HG03108 (cell line): ENCODE measurements at regions not wholly inside any gene's neighbourhood (a gene's known extent, or its start where the extent isn't known, plus 50 kb on each side); places are given as distances from the start of the nearest gene placed in this dataset.

ENCODE experiments used
- ATAC-seq: cut with Tn5 transposase; IDR thresholded peaks from one replicate; pipeline ENCODE4 v1.9.1; 2021; ENCODE audit warnings: moderate library complexity; ENCODE audit not compliant: unreplicated experiment

DNA sequence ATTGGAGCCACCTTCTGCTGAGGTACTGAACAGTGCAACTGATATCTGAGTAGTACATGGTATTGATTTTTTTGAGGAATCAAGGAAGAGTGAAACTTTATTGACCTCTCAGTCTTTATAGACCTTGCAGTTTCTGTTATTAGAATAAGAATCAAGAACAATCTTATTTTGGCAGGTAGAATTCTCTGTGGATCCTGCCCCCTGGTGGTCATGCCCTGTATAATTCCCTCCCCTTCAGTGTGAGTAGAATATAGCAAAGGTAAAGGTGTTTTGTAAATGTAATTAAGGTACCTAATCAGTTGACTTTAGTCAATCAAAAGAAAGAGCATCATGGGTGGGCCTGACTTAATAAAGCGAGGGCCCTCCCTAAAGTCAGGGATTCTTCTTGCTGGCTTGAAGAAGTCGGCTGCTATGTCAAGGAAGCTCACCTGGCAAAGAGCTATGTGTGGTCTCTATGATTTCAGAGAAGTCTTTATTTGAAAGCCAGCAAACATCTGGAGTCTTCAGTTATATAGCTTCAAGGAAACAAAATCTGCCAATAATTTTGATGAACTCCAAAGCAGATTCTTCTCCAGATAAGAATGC is 142.8 kb downstream of the LSM5 start:
- no peak for ATAC-seq

DNA sequence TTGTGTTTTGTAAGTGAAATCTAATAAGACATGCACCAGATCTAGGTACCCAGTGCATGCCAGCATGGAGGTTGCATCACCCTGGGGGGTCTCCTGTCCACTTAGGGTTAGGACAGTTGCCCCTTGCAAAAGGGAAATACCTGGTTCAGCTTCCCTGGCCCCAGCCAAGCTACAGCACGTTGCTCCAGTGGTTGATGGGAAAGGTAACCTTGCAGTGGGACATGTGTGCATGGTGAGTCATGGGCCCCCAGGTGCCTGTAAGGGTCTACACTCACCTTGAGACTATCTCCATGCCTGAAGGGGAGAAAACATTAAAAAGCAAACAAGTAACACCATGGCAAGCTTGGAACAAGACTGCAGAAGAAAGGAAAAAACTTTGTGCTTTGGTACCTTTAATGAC is 143.9 kb downstream of the LSM5 start:
- ATAC-seq: no peak

DNA sequence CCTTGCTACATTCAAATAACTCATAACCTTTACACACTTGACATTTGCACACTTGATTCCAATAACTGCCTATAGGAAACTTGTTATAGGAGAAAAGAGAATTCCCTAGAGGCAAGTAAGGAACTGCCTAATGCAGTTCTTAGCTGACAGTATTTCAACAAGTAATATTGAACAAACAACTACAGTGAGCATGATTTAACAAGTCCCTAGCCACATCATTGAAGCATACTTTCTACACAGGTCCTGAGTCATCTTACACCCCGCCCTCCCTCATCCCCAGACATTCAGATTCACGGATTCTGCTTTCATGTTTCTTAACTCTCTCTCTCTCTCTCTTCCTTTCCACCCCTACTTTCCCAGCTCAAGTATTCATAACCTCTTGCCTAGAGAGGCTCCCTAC is 153.5 kb downstream of the LSM5 start:
- ATAC-seq: no peak

DNA sequence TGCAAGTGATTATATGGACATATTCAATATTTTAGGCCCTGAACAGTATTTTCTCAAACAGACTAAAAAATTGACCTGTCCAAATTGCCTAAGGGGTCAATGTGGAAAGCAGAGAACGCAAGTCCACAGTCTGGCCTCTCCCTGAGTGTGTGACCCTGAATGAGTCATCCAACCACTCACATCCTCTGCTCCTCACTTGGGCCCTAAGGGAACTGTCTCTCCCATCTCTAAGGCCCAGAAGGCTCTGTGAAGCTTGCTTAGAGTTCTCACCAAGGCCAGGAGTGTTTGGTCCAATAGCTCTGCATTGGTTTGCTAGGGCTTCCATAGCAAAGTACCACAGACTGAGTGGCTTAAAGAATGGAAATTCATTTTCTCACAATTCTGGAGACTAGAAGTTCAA is 155.1 kb downstream of the LSM5 start:
- ATAC-seq: no peak

DNA sequence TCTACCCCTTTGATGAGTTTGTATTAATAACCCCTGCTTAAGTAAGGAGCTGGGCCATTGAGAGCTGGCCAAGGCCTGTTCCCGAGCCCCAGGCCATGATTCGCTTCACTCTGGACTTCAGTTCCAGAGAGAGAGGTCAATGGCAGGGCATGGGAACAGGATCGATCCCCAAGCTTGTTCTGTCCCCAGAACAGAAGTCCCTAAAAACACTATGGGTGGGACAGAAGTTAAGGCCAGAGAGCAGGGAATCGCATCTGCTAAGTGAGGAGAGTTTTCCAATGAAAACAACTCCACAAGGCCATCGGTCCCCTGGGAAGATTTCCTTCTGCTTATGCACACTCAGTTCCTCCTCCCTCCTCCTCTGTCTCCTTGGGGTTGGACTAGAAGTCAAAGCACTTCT is 159.6 kb downstream of the LSM5 start:
- ATAC-seq: no peak

DNA sequence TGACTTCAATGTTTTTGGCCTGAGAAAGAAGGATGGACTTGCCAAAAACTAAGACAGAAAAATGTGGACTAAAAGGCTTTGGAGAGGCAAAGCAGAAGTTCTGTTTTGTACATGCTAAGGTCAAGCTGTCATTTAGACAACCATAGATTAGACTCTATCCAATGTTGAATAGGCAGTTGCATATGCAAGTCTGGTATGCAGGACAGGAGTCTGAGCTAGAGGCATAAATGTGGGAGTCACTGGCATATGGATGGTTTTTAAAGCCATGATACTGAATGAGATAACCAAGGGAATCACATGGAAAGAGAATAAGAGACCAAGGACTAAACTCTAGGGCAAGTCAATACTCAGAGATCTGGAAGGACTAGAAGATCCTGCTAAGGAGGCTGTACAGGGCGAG is 164.1 kb downstream of the LSM5 start:
- no peak for ATAC-seq

DNA sequence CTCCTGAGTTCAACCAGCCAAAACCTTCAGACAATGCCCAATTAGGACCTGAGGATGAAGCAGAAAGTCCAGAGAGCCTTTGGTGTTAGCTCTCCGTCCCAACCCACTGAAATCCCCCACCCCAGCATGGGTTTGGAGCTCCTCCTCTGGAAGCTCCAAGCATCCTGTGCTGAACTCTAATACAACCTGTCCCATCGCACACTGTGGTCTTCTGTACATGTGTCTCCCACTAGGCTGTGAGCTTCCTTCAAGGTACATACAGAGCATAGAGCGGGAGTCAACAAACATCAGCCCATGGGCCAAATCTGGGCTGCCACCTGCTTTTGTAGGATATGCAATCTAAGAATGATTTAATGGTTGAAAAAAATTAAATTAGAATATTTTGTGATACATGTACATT is 166.5 kb downstream of the LSM5 start:
- ATAC-seq: no peak

DNA sequence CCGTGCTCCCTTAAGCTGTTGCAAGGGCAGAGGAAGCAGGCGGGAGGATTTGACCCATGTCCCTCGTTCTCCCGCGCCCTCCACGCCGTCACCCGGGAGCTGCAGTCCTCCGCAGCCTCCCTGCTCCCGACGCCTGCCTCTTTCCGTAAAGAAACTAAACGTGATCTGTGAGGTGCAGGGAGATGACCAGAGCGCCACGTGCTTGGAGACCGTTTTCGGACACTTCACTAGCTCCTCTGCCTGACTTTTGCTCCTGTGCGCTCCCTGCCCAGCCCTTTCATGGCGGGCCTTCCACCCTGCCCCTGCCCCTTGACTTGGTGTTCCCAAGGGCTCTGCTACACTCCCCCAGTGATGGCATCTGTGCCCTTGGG is 171.2 kb downstream of the LSM5 start:
- no peak for ATAC-seq

DNA sequence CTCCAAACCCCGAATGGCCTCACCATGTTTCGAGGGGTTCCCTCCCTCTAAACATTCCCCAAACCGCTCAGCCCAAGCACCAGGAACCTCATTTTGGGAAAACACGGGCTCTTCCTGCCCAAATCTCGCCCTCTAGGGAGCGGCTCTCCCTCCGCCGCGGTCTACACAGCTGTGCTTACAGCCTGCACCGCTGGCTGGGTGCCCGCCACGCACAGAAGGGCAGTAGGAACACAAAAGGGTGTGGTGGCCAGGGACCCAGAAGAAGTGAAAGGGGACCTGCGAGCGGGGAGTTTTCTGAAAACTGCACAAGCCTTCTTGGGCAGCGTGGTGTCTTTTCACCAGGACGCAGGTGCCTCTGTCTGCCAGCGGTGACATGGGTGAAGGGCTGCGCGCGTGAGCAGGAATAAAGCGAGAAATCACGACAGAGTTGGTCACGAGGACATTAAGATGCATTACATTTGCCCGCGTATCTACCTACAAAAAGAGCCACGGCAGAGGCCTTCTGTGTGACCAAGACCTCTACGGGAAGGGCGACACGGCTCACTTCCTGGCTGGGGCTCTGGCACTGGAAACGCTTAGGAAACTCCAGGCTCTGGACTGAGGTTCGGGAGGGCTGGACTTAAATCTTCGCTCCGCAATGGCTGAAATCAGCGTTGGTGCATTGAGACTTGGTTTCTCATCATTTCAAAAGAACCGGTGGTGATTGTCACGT is 171.7 kb downstream of the LSM5 start:
- no peak for ATAC-seq

DNA sequence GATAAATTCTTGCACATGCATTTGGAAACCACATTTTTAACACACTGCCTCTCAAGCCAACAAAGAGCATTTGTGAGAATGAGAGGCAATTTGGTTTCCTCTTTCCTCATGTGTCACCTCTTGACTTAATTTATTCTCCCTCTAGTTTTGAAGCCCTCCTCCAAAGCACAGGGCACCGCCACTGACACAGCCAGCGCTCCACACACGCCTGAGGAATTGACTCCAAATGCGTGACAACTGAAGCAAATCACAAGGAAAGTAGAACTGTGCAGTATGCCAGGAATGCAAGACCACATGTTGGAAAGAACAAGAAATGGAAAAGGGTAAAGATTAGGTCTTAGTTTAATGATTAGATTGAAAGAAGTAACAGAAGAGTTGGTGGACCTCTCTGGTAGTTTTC is 173.3 kb downstream of the LSM5 start:
- no peak for ATAC-seq

DNA sequence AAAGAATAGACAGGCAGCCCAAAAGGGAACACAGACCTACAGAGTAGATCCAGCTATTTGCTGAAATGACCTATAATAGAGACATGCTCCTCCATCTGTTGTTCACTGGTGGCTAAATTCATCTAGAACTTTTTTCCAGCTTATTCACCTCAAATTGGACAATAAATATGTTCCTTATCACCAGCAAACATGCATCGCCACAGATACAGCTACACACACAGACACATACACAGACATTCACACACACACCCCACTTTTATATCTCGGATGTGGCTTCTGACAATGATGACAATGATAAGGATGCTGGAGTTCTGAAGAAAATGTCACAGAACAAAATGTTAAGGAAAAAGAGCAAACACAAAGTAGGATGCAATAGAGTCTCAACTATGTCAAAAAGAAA is 175.4 kb downstream of the LSM5 start:
- ATAC-seq: no peak

DNA sequence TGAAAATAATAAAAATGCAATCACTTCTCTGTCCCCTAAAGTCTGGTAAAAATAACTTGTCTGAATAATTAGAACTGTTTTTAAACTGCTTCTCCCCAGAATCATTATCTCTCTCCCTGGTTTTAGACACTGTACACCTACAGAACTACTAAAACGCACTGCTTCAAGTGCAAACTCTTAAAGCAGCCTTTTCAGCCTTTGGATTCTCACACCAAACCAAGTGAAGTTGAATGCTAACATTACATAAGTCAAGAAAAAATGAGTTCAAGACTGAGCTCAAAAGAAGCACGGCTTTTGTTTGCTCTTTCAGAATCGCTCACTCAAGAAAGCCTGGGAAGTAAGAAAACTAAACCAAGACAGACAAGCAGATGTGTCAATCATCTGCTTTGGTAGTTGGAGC is 188.8 kb downstream of the LSM5 start:
- no peak for ATAC-seq

DNA sequence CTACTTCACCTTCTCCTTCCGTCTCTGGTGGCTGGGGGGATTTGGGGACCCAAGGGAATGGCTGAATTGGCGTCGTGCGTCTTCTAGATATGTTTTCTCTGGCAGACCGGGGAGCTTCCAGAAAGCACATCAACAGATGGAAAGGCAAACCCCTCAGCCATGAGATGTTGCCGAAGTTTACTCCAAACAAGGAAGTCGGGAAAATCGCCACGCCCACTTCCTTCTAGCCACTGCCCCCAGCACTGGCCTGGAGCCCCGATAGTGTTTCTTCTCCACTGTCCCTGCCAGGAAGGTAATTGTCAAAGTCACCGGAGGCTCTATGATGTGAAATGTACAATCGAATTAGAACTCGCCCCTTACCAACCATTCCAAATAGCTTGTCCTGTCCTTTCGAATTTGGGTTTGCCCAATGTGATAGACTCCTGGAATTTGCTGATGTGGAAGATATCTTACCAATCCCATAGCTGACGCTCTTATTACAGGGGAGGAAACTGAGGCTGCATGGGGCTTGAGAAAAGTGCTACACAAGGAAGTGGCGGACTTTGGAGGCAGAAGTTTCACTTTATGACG is 191.0 kb downstream of the LSM5 start:
- ATAC-seq: no peak

DNA sequence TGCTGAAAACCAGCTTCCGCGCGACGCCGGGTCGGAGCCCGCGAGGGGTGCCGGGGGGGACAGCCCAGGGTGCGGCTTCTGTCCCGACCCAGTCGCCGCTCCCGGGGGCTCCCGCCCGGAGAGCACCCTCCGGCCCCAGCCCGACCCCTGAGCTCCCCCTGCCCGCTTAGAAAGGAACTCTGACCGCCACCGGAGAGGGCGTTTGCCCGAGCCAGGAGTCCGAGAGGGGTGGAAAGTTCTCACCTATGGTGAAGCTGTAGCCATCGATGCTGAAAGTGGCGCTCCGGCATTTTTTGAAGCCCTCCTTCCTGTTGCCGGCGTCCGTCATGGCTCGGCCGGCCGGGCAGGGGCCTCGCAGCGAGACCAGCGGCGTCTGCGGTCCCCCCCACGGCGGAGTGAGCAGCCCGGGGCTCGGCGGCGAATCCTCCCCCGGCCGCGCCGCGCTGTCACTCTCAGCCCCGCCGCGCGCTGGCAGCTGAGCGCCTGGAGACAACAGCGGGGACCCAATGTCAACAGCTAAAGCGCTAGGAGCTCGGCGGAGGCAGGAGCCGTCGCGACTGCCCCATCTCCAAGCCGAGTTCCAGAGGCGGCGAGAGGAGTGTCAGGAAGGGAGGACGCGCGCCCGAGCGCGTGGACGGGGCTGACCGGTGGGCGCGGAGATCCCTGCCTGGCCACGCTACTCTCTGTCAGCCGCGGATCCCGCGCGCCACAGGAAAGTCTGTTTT is 191.6 kb downstream of the LSM5 start:
- ATAC-seq: no peak

DNA sequence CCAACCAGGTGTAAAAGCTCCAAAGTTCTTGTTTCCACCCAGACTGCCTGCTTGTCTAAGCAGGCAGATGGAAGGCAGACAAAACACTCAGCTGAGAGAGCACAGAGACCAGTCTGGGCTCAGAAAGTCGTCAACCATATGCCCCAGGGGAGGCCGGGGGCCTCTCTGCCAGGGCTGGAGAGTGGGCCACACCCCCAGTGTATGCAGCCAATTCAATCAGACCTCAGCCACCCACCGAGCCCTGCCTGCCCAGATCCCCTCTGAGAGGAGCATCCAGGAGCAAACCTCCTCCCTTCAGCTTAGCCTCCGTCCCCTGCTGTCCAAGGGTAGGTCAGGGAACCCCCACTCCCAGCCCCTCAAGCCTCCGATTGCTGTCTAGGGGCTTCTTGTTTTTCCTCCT is 196.3 kb downstream of the LSM5 start:
- ATAC-seq: no peak

DNA sequence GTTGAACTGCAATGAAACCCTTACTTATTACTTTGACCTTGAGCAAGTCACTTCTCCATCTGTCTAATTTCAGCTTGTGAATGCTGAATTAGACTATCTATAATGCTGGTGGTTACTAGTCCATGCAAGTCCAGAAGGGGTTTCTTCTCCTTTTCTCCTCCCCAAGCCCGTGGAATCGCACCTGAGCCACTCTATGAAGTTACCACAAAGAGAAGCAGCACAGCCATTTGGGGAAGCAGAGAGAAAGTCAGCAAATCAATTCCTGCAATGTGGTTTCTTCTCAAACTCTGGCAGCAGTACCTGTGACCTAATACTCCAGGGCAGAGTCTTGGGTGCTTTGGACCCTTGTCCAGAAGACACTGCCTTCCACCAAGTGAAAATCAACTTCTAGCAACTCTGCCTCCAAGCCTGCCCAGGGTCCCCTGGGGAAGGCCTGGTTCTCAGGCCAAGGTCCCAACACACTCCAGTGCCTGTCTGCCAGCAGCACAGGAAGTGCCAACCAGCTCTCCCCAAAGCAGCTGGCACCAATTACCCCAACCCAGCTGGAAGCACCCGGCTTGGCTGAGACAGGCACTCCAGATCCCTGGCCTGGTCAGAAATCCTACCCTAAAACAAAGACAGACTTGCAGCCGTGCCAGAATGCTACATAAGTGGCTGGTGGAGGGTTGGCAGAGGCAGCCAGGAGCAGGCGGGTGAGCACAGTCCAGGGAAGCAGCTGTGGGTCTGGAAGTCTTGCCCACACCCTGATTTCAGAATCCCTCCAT is 200.3 kb downstream of the LSM5 start:
- no peak for ATAC-seq

DNA sequence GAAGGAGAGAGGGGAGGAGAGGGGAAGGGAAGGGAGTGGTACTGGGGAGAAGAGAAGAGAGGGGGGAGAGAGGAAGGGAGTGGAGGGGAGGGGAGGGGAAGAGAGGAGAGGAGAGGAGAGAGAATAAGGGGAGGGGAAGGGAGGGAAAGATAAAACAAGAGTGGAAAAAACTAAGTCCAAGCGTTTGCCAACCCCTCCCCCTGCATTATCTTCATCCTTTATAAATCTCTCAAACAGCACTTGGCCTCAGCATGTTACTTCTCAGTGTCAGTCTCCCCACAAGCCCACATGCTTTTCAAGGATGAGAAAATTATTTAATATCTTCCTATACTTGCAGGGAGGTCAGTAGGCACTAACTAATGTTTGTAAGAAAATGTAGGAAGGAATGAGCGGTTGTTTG is 204.5 kb downstream of the LSM5 start:
- ATAC-seq: no peak

DNA sequence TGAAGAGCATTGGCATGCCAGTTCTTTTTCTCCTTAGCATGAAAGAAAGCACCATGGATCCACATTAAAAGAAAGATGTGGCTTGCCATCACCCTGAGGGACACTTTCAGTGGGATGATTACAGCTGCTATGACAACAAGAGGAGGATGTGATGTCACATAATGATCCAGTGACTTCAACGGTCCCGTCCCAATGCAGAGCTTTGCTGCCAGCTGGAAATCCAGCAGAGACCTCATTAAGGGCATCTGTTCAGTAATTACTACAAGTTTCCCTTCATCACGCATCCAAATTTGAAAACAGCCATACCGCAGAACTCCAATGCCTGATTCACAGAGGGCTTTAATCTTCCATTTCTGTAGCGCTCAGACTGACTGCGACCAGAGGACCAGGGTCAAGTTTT is 206.6 kb downstream of the LSM5 start:
- ATAC-seq: no peak

DNA sequence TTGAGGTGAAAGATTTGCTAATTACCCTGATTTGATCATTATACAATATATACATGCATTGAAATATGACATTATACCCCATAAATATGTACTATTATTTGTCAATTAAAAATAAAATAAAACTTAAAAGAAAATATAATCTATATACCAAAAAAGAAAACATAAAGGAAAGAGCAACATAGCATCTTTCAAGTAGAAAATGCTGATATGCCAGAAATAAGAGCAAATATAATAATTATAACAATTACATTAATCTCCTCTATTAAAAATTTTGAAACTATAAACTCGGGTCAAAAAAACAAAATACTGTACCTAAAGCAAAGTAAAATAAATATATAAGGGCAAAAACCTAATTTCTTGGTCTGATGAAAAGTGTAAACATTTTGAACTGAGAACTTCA is 209.3 kb upstream of the PDE1C start:
- no peak for ATAC-seq

DNA sequence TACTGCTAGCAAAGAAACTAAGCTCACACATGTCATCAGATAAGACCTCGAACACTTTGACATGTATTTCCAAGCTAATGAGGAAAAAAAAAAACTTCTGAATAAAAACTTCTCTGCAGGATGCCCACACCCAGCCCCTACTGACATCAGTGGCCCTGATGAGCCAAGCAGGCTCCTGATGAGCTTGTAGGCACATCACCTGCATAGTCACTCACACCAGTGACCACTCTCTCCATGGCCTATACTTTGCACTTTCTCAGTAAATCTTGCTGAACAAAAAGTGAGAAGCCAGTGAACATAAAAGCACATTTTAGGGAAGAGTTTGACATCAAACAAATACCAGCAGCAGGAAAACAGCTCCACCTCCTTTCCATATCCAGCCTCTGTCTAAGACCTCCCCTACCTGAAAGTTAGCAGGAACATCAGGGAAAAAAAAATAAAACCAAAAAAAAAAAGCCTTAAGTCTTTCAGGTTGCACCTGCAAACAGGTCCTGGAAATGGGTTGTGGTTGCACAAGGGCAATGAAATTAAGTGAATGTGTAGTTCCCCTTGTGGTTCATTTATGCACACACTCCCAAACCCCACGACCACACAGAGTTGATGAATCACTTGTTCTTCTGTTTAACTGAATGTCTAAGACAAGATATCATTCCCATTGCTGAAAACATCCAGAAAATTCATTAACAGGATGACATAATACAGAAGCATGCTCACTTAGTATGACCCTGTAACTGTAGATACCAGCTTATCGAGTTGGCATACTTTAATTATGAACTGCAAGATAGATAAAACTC is 205.2 kb upstream of the PDE1C start:
- ATAC-seq: peak; percentile 83

DNA sequence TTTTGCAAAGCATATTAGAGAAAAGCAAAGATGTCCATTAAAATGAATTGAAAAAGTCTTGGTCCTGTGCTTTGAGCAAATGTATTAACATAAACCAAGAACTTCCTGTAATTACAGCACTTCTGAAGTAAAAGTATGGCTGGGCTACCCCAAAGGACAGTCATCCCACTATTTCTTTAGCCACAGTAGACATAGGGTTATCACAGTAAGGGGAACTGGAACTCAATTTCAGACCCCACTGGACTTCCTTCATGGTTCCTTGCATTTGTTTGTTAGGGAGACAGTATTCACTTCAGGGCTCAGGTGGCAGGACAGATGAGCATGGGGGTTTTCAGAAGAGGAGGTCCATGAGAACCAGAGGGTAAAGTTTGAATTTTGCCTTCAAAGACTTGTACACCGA is 203.1 kb upstream of the PDE1C start:
- ATAC-seq: no peak
